ENCODE measurements at regions not wholly inside any gene's neighbourhood (a gene's known extent, or its start where the extent isn't known, plus 50 kb on each side); places are given as distances from the start of the nearest gene placed in this dataset.

DNA sequence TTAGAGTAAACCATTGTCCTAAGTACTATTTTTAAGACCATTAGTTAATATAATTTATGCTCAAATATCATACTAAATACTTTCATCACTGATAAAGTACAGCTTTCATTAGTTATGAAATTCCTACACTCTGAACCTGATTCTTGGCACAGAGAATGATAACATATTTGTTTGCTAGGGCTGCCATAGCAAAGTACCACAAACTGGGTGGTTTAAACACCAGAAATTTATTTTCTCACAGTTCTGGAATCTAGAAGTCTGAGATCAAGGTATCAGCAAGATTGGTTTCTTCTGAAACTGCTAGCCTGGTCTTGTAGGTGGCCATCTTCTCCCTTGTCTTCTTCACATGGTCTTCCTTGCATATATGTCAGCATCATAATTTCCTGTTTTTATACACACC, 608.4 kb downstream of the TLE1 start:
- H3K4me3 ChIP-seq: no peak overlapping the region
- TF ChIP-seq FOXP2 (optimal IDR thresholded peaks at IDR 0.05; ENCODE audit: control extremely low read depth, extremely low read length, insufficient read depth): no peak
- no peak for TF ChIP-seq EZH2 (IDR thresholded peaks at IDR 0.05)
- TF ChIP-seq POLR2AphosphoS5 (IDR thresholded peaks at IDR 0.05; ENCODE audit: borderline replicate concordance, low read depth, low read length): no peak
- DNase-seq (ENCODE audit: low read depth, low spot score): no peak
- H3K36me3 ChIP-seq (ENCODE audit: insufficient read depth, low read length): no peaks in the 10 kb centered on the region
- H3K9ac ChIP-seq (ENCODE audit: insufficient read length): no peak overlapping the region
- no peaks in the 10 kb centered on the region for H3K9me3 ChIP-seq (ENCODE audit: low read depth, low read length)
- no peak overlapping the region for H3K27ac ChIP-seq

- no peak overlapping the region for H3K4me3 ChIP-seq
- no peak overlapping the region for H3K9ac ChIP-seq (ENCODE audit: insufficient read length)
- H3K27ac ChIP-seq: no peak overlapping the region
- DNase-seq (ENCODE audit: low read depth, low spot score): no peak
- TF ChIP-seq EZH2 (IDR thresholded peaks at IDR 0.05) (no peak), FOXP2 (optimal IDR thresholded peaks at IDR 0.05; ENCODE audit: control extremely low read depth, extremely low read length, insufficient read depth) (no peak), POLR2AphosphoS5 (IDR thresholded peaks at IDR 0.05; ENCODE audit: borderline replicate concordance, low read depth, low read length) (no peak)
- no peaks in the 10 kb centered on the region for H3K36me3 ChIP-seq (ENCODE audit: insufficient read depth, low read length)
- no peaks in the 10 kb centered on the region for H3K9me3 ChIP-seq (ENCODE audit: low read depth, low read length)
Observed at GRCh38 chr9:81080185-81080584, 609.2 kb downstream of the TLE1 start.

DNA sequence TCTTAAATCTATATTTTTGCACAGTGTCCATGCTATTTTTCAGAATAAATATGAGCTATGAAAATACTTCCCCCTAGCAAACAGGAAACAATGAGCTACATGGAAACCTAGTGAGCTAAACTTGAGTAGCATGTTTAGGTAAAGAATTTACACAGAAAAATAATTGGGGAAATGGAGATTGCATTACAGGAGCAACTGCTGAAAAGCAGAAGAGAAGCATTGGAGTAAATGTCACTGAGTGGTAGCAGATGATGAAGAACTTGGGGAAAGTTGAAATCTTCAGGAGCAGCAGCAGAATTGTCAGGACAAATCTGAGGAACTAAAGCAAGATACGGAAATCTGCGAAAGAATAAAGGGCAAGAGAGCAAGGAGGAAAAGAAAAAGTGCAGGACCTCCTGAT, 610.3 kb downstream of the TLE1 start:
- Histone ChIP-seq H3K4me3 (no peak overlapping the region), H3K9me3 (ENCODE audit: low read depth, low read length) (no peaks in the 10 kb centered on the region), H3K27ac (no peak overlapping the region), H3K36me3 (ENCODE audit: insufficient read depth, low read length) (no peaks in the 10 kb centered on the region), H3K9ac (ENCODE audit: insufficient read length) (no peak overlapping the region)
- TF ChIP-seq FOXP2 (optimal IDR thresholded peaks at IDR 0.05; ENCODE audit: control extremely low read depth, extremely low read length, insufficient read depth): no peak
- TF ChIP-seq POLR2AphosphoS5 (IDR thresholded peaks at IDR 0.05; ENCODE audit: borderline replicate concordance, low read depth, low read length): no peak
- TF ChIP-seq EZH2 (IDR thresholded peaks at IDR 0.05): no peak
- DNase-seq (ENCODE audit: low read depth, low spot score): no peak

DNA sequence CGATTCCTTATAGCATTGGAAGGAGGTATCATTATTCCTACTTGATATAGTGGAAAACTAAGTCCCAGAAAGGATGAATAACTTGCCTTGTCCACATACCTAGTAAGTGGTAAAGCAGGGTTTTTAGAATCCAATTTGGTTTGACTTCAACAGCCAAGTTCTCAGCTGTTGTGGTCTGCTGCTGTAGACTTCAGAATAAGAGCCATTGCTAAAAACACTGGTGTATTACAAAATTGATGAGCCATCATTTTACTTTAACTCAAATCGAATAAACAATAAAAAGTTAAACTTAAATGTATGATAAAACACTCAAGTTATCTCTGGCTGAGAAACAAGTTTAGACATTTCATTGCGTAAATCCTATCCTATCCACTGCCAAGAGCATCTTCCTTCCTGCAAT, 610.8 kb downstream of the TLE1 start:
- TF ChIP-seq EZH2 (IDR thresholded peaks at IDR 0.05) (no peak), POLR2AphosphoS5 (IDR thresholded peaks at IDR 0.05; ENCODE audit: borderline replicate concordance, low read depth, low read length) (no peak), FOXP2 (optimal IDR thresholded peaks at IDR 0.05; ENCODE audit: control extremely low read depth, extremely low read length, insufficient read depth) (no peak)
- Histone ChIP-seq H3K27ac (no peak overlapping the region), H3K9ac (ENCODE audit: insufficient read length) (no peak overlapping the region), H3K4me3 (no peak overlapping the region), H3K9me3 (ENCODE audit: low read depth, low read length) (no peaks in the 10 kb centered on the region), H3K36me3 (ENCODE audit: insufficient read depth, low read length) (no peaks in the 10 kb centered on the region)
- DNase-seq (ENCODE audit: low read depth, low spot score): no peak

DNA sequence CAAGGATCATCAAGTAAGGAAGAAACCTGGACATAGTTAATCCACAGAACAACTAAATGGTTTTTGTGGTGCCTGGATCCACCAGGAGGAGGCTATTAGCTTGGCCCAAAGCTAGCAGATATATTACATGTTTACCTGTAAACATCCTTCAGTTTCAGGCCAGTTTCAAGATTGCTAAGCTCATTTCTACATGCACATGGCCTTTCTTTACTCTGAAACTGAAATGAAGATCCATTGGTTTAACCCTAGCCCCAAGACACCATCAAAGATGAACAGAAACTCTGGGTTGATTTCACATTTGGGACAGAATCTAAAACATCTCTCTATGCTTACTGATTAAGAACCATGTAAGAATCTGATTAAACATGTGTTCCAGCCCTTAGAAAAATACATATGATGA, 611.8 kb downstream of the TLE1 start:
- Histone ChIP-seq H3K4me3 (no peak overlapping the region), H3K9me3 (ENCODE audit: low read depth, low read length) (no peaks in the 10 kb centered on the region), H3K9ac (ENCODE audit: insufficient read length) (no peak overlapping the region), H3K36me3 (ENCODE audit: insufficient read depth, low read length) (no peaks in the 10 kb centered on the region), H3K27ac (no peak overlapping the region)
- no peak for DNase-seq (ENCODE audit: low read depth, low spot score)
- TF ChIP-seq FOXP2 (optimal IDR thresholded peaks at IDR 0.05; ENCODE audit: control extremely low read depth, extremely low read length, insufficient read depth) (no peak), POLR2AphosphoS5 (IDR thresholded peaks at IDR 0.05; ENCODE audit: borderline replicate concordance, low read depth, low read length) (no peak)

DNA sequence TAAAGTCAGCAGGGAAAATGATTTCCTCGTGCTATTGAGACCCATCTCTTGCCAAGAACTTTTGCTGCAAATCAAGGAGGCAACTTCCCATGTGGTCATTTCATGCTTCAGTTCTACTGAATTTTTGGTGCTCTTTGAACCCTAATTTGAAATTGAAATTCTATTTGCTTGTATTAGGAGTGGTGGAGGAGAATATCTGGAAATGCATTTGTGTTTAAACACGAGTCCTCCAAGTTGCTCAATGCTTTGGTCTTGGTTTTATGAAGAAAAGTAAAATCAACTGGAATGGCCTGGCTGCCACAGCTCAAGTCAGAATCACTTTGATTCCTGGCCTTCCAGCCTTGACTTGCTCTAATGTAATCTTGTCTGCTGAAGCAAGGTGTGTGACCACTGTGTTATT, 613.2 kb downstream of the TLE1 start:
- no peak for DNase-seq (ENCODE audit: low read depth, low spot score)
- no peak for TF ChIP-seq EZH2 (IDR thresholded peaks at IDR 0.05)
- TF ChIP-seq POLR2AphosphoS5 (IDR thresholded peaks at IDR 0.05; ENCODE audit: borderline replicate concordance, low read depth, low read length): no peak
- no peak for TF ChIP-seq FOXP2 (optimal IDR thresholded peaks at IDR 0.05; ENCODE audit: control extremely low read depth, extremely low read length, insufficient read depth)

GRCh38 chr9:81074221-81074620, 615.1 kb downstream of the TLE1 start:
- Histone ChIP-seq H3K4me3 (no peak overlapping the region), H3K27ac (no peak overlapping the region), H3K9me3 (ENCODE audit: low read depth, low read length) (no peaks in the 10 kb centered on the region), H3K36me3 (ENCODE audit: insufficient read depth, low read length) (no peaks in the 10 kb centered on the region), H3K9ac (ENCODE audit: insufficient read length) (no peak overlapping the region)
- no peak for TF ChIP-seq FOXP2 (optimal IDR thresholded peaks at IDR 0.05; ENCODE audit: control extremely low read depth, extremely low read length, insufficient read depth)
- no peak for DNase-seq (ENCODE audit: low read depth, low spot score)

More for the DNA sequence above, 613.2 kb downstream of the TLE1 start:
- Histone ChIP-seq H3K36me3 (ENCODE audit: insufficient read depth, low read length) (no peaks in the 10 kb centered on the region), H3K27ac (no peak overlapping the region), H3K9ac (ENCODE audit: insufficient read length) (no peak overlapping the region), H3K9me3 (ENCODE audit: low read depth, low read length) (no peaks in the 10 kb centered on the region), H3K4me3 (no peak overlapping the region)

DNA sequence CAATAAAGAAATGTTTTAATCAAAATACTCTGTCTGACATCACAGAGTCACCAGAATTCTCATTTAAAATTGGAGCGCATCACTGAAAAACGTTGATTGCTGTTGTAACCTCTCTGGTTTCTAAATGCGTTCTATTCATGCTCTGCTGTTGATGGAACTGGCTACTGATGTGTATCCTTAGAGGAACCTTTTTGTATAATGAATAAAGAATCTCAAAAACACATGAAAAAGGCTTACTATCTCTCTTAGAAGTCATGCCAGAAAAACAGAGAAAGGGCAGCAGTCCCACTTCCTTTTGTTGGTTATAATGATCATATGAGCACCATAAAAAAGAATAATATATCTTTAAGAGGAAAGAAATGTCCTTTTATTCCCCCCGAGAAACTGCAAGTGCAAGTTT, 615.5 kb downstream of the TLE1 start:
- Histone ChIP-seq H3K36me3 (ENCODE audit: insufficient read depth, low read length) (no peaks in the 10 kb centered on the region), H3K27ac (no peak overlapping the region), H3K9me3 (ENCODE audit: low read depth, low read length) (no peaks in the 10 kb centered on the region), H3K9ac (ENCODE audit: insufficient read length) (no peak overlapping the region), H3K4me3 (no peak overlapping the region)
- TF ChIP-seq FOXP2 (optimal IDR thresholded peaks at IDR 0.05; ENCODE audit: control extremely low read depth, extremely low read length, insufficient read depth): no peak
- DNase-seq (ENCODE audit: low read depth, low spot score): no peak

DNA sequence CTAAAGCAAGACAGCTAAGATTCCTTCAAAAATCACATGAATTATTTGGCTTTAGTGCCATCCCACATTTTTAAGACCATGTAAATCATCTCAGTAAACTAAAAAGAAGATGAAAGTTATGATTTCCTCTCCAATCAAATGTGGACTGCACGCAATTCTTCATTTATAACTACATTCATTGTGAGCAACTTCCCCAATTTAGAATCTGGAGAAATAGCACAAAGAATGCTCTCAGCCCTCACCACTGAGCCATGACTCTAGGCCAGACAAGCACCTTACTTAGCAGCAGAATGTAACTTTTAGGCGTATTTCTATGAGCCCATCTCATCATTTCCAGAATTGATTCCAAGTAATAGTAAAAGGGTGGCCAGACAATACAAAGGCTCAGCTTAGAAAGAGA, 616.6 kb downstream of the TLE1 start:
- TF ChIP-seq FOXP2 (optimal IDR thresholded peaks at IDR 0.05; ENCODE audit: control extremely low read depth, extremely low read length, insufficient read depth): no peak
- TF ChIP-seq EZH2 (IDR thresholded peaks at IDR 0.05): no peak
- TF ChIP-seq POLR2AphosphoS5 (IDR thresholded peaks at IDR 0.05; ENCODE audit: borderline replicate concordance, low read depth, low read length): no peak
- no peak for DNase-seq (ENCODE audit: low read depth, low spot score)
- Histone ChIP-seq H3K4me3 (no peak overlapping the region), H3K9me3 (ENCODE audit: low read depth, low read length) (no peaks in the 10 kb centered on the region), H3K36me3 (ENCODE audit: insufficient read depth, low read length) (no peaks in the 10 kb centered on the region), H3K27ac (no peak overlapping the region), H3K9ac (ENCODE audit: insufficient read length) (no peak overlapping the region)
